Left ventricle myocardium inferior (tissue), 1 donor: ENCODE measurements at regions not wholly inside any gene's neighbourhood (a gene's known extent, or its start where the extent isn't known, plus 50 kb on each side); places are given as distances from the start of the nearest gene placed in this dataset.

Source experiments
- DNase-seq: peaks from one replicate; pipeline ENCODE4 v3.0.0-alpha.2; 2020
- H3K27ac ChIP-seq: fragments of 200-600 bp; replicated peaks from 2 replicates; pipeline ENCODE4 v1.8.0; 2021
- H3K27me3 ChIP-seq: fragments of 200-600 bp; 2 replicates; pipeline ENCODE4 v1.8.0; 2021; ENCODE audit warnings: low read depth
- H3K36me3 ChIP-seq: fragments of 200-600 bp; 2 replicates; pipeline ENCODE4 v1.8.0; 2021
- H3K4me1 ChIP-seq: fragments of 200-600 bp; 2 replicates; pipeline ENCODE4 v1.8.0; 2021
- H3K4me3 ChIP-seq: fragments of 200-600 bp; 2 replicates; pipeline ENCODE4 v1.8.0; 2021; ENCODE audit warnings: mild to moderate bottlenecking, moderate library complexity
- H3K9me3 ChIP-seq: fragments of 200-600 bp; replicated peaks from 2 replicates; pipeline ENCODE4 v1.8.0; 2021
- CTCF ChIP-seq: fragments of 200-600 bp; IDR thresholded peaks from 2 replicates; pipeline ENCODE4 v1.8.0; 2021; ENCODE audit warnings: antibody characterized with exemption, mild to moderate bottlenecking, borderline replicate concordance
- intact Hi-C: fragments of 100-400 bp; cut with micrococcal nuclease; formaldehyde crosslinking; loops from one replicate; pipeline ENCODE4 v1.11.0; 2022
- donor health status: DM: no; HTN: yes; CAD: no; lungs with severe emphysema.

- TF ChIP-seq CTCF: no peak
- intact Hi-C loops: no loop called here
- Histone ChIP-seq H3K9me3 (peaks cover 53% of the 10 kb centered on the region), H3K36me3 (no peaks in the 10 kb centered on the region), H3K27ac (no peak overlapping the region), H3K27me3 (no peaks in the 10 kb centered on the region), H3K4me1 (peaks cover 7% of the 10 kb centered on the region), H3K4me3 (no peak overlapping the region)
- DNase-seq: no peak
These were observed 64.2 kb upstream of the MRPS6 start for GRCh38 chr21:34009193-34009592.

- Histone ChIP-seq H3K4me1 (peaks cover 7% of the 10 kb centered on the region), H3K27ac (no peak overlapping the region), H3K4me3 (no peak overlapping the region), H3K27me3 (no peaks in the 10 kb centered on the region), H3K36me3 (no peaks in the 10 kb centered on the region), H3K9me3 (peaks cover 51% of the 10 kb centered on the region)
- no peak for TF ChIP-seq CTCF
- no peak for DNase-seq
- intact Hi-C loops: no loop called here
These were observed 64.8 kb upstream of the MRPS6 start for GRCh38 chr21:34008618-34009017.

GRCh38 chr21:34006611-34007168 lies 66.7 kb upstream of the MRPS6 start:
- peaks cover 35% of the 10 kb centered on the region for H3K9me3 ChIP-seq
- no peaks in the 10 kb centered on the region for H3K36me3 ChIP-seq
- intact Hi-C loops: no loop called here
- peaks cover 7% of the 10 kb centered on the region for H3K4me1 ChIP-seq
- H3K4me3 ChIP-seq: no peak overlapping the region
- TF ChIP-seq CTCF: no peak
- H3K27ac ChIP-seq: no peak overlapping the region
- no peaks in the 10 kb centered on the region for H3K27me3 ChIP-seq
- DNase-seq: no peak

- Histone ChIP-seq H3K27me3 (no peaks in the 10 kb centered on the region), H3K36me3 (no peaks in the 10 kb centered on the region), H3K9me3 (peaks cover 17% of the 10 kb centered on the region), H3K27ac (peak overlapping the region; percentile 40), H3K4me3 (no peak overlapping the region), H3K4me1 (peaks cover 7% of the 10 kb centered on the region)
- DNase-seq: peak; percentile 32
- no peak for TF ChIP-seq CTCF
- intact Hi-C loops: no loop called here
These were observed 68.4 kb upstream of the MRPS6 start for GRCh38 chr21:34004974-34005373.

GRCh38 chr21:34004013-34004938 lies 69.1 kb upstream of the MRPS6 start:
- H3K27ac ChIP-seq: peak overlapping the region; percentile 40
- no peaks in the 10 kb centered on the region for H3K36me3 ChIP-seq
- H3K27me3 ChIP-seq: no peaks in the 10 kb centered on the region
- peaks cover 7% of the 10 kb centered on the region for H3K4me1 ChIP-seq
- peaks cover 10% of the 10 kb centered on the region for H3K9me3 ChIP-seq
- intact Hi-C loops: no loop called here
- TF ChIP-seq CTCF: no peak
- no peak overlapping the region for H3K4me3 ChIP-seq
- no peak for DNase-seq
